ENCODE measurements at regions not wholly inside any gene's neighbourhood (a gene's known extent, or its start where the extent isn't known, plus 50 kb on each side); places are given as distances from the start of the nearest gene placed in this dataset.

DNA sequence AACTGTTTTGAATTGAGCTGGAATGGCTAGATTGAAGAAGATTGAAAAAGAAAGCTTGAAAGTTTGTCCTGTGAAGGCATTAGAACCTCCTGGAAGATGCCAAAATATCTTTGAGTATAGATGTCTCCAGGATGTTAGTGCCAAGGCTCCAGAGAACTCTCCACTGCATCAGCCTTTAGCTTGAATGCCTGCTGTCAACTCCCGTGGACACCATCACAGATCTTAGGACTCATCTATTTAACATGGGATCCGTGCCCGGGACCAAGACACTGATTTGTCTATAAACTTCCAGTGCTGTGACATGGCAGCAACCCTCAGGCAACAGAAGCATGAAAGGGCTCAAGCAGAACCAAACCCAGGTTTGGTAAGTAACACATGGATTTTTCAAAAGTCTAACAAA, 670.9 kb upstream of the ST8SIA4 start:
- Histone ChIP-seq H3K4me3 (ENCODE audit: low read length) (no peak overlapping the region), H2AFZ (ENCODE audit: low read depth, low read length) (no peak overlapping the region), H4K20me1 (ENCODE audit: insufficient read depth, low read length) (no peaks in the 10 kb centered on the region), H3K27me3 (ENCODE audit: low read depth, low read length) (no peaks in the 10 kb centered on the region), H3K36me3 (replicated peaks; ENCODE audit: low read depth, low read length) (no peaks in the 10 kb centered on the region), H3K9me3 (ENCODE audit: insufficient read depth, low read length) (no peaks in the 10 kb centered on the region), H3K9ac (ENCODE audit: low read length) (no peak overlapping the region), H3K4me2 (ENCODE audit: low read length) (no peak overlapping the region), H3K4me1 (ENCODE audit: low read length) (no peaks in the 10 kb centered on the region), H3K79me2 (ENCODE audit: low read length) (no peaks in the 10 kb centered on the region), H3K27ac (ENCODE audit: low read length) (no peak overlapping the region)
- TF ChIP-seq, protein P1, sequence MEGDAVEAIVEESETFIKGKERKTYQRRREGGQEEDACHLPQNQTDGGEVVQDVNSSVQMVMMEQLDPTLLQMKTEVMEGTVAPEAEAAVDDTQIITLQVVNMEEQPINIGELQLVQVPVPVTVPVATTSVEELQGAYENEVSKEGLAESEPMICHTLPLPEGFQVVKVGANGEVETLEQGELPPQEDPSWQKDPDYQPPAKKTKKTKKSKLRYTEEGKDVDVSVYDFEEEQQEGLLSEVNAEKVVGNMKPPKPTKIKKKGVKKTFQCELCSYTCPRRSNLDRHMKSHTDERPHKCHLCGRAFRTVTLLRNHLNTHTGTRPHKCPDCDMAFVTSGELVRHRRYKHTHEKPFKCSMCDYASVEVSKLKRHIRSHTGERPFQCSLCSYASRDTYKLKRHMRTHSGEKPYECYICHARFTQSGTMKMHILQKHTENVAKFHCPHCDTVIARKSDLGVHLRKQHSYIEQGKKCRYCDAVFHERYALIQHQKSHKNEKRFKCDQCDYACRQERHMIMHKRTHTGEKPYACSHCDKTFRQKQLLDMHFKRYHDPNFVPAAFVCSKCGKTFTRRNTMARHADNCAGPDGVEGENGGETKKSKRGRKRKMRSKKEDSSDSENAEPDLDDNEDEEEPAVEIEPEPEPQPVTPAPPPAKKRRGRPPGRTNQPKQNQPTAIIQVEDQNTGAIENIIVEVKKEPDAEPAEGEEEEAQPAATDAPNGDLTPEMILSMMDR (IDR thresholded peaks at IDR 0.05; ENCODE audit: low read depth, low read length), result no peak
- no peak for TF ChIP-seq EZH2phosphoT487 (IDR thresholded peaks at IDR 0.05; ENCODE audit: low read depth)

DNA sequence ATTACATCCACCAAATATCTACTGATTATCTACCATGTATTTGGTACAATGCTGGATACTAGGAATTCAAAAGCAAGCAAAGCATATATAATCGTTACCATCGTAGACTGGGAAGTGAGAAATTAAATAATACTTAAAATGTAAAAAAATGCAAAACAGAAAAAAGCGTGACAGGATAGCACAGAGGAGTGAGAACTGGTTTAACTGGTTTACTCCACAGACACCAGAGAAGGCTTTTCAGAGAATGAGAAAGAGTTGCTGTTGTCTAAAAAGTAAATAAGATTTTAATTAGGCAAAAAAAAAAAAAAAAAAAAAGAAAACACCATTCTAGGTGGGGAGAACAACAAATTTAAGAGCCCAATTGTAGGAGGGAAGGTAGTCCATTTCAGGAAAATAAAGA, 657.9 kb upstream of the ST8SIA4 start:
- H3K4me2 ChIP-seq (ENCODE audit: low read length), result no peak overlapping the region
- no peaks in the 10 kb centered on the region for H4K20me1 ChIP-seq (ENCODE audit: insufficient read depth, low read length)
- H3K4me1 ChIP-seq (ENCODE audit: low read length), result no peaks in the 10 kb centered on the region
- H3K27me3 ChIP-seq (ENCODE audit: low read depth, low read length), result no peaks in the 10 kb centered on the region
- TF ChIP-seq, protein P1 (IDR thresholded peaks at IDR 0.05; ENCODE audit: low read depth, low read length), result no peak
- TF ChIP-seq EZH2phosphoT487 (IDR thresholded peaks at IDR 0.05; ENCODE audit: low read depth), result no peak
- H3K27ac ChIP-seq (ENCODE audit: low read length), result no peak overlapping the region
- H2AFZ ChIP-seq (ENCODE audit: low read depth, low read length), result no peak overlapping the region
- no peaks in the 10 kb centered on the region for H3K79me2 ChIP-seq (ENCODE audit: low read length)
- H3K9me3 ChIP-seq (ENCODE audit: insufficient read depth, low read length), result no peaks in the 10 kb centered on the region
- no peak overlapping the region for H3K9ac ChIP-seq (ENCODE audit: low read length)
- H3K36me3 ChIP-seq (replicated peaks; ENCODE audit: low read depth, low read length), result no peaks in the 10 kb centered on the region
- no peak overlapping the region for H3K4me3 ChIP-seq (ENCODE audit: low read length)

DNA sequence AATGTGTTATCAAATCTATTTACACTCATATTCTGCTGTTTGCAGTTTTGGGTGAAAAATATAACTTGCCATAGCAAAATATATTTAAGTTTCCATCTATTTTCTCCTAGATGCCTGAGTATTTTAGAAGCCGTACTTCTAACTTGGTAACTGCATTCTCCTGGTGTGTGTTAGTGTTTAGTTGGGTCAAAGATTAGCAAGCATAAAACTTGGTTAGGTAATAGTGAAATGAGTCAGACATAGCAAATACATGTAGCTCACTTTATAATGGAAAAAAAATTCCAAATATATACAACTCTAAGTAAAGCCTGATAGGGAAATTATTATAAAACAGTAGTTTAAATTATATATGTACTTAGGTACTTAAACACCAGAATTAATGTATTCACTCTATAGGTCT, 640.7 kb upstream of the ST8SIA4 start:
- Histone ChIP-seq H3K36me3 (replicated peaks; ENCODE audit: low read depth, low read length) (no peaks in the 10 kb centered on the region), H3K9me3 (ENCODE audit: insufficient read depth, low read length) (no peaks in the 10 kb centered on the region), H3K79me2 (ENCODE audit: low read length) (no peaks in the 10 kb centered on the region), H3K27ac (ENCODE audit: low read length) (no peak overlapping the region), H4K20me1 (ENCODE audit: insufficient read depth, low read length) (no peaks in the 10 kb centered on the region), H3K4me2 (ENCODE audit: low read length) (no peak overlapping the region), H3K9ac (ENCODE audit: low read length) (no peak overlapping the region), H2AFZ (ENCODE audit: low read depth, low read length) (no peak overlapping the region), H3K4me1 (ENCODE audit: low read length) (no peaks in the 10 kb centered on the region), H3K27me3 (ENCODE audit: low read depth, low read length) (no peaks in the 10 kb centered on the region), H3K4me3 (ENCODE audit: low read length) (no peak overlapping the region)
- TF ChIP-seq, protein P1 (IDR thresholded peaks at IDR 0.05; ENCODE audit: low read depth, low read length), result no peak
- TF ChIP-seq EZH2phosphoT487 (IDR thresholded peaks at IDR 0.05; ENCODE audit: low read depth), result no peak

DNA sequence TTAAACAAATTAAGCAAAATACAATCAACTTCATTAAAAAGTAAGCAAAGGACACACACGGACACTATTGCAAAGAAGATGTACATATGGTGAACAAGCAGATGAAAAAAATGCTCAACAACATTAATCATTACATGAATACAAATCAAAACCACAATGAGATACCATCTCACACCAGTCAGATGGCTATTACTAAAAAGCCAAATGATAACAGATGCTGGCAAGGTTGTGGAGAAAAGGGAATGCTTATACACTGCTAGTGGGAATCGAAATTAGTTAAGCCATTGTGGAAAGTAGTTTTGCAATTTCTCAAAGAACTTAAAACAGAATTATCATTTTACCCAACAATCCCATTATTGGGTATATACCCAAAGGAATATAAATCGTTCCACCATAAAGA, 636.2 kb upstream of the ST8SIA4 start:
- Histone ChIP-seq H3K4me1 (ENCODE audit: low read length) (no peaks in the 10 kb centered on the region), H3K4me2 (ENCODE audit: low read length) (no peak overlapping the region), H3K27ac (ENCODE audit: low read length) (no peak overlapping the region), H3K4me3 (ENCODE audit: low read length) (no peak overlapping the region), H3K9me3 (ENCODE audit: insufficient read depth, low read length) (no peaks in the 10 kb centered on the region), H3K79me2 (ENCODE audit: low read length) (no peaks in the 10 kb centered on the region), H3K36me3 (replicated peaks; ENCODE audit: low read depth, low read length) (no peaks in the 10 kb centered on the region), H2AFZ (ENCODE audit: low read depth, low read length) (no peak overlapping the region), H3K27me3 (ENCODE audit: low read depth, low read length) (no peaks in the 10 kb centered on the region), H3K9ac (ENCODE audit: low read length) (no peak overlapping the region), H4K20me1 (ENCODE audit: insufficient read depth, low read length) (no peaks in the 10 kb centered on the region)
- TF ChIP-seq EZH2phosphoT487 (IDR thresholded peaks at IDR 0.05; ENCODE audit: low read depth), result no peak
- TF ChIP-seq, protein P1 (IDR thresholded peaks at IDR 0.05; ENCODE audit: low read depth, low read length), result no peak

Data from OCI-LY3 (cell line).